RKO (cell line): ENCODE measurements at regions not wholly inside any gene's neighbourhood (a gene's known extent, or its start where the extent isn't known, plus 50 kb on each side); places are given as distances from the start of the nearest gene placed in this dataset.

Experiments
- DNase-seq: peaks from one replicate; pipeline ENCODE4 v3.0.0-alpha.2; 2016; ENCODE audit warnings: low spot score

GRCh38 chr11:109554951-109555350 is 133.0 kb downstream of the C11orf87 start:
- DNase-seq, result no peak

- DNase-seq, result no peak
These were observed 142.3 kb downstream of the C11orf87 start for GRCh38 chr11:109564241-109564640.

- DNase-seq, result no peak
These were observed 160.5 kb downstream of the C11orf87 start for GRCh38 chr11:109582470-109582869.

GRCh38 chr11:109584001-109584972 is 162.3 kb downstream of the C11orf87 start:
- DNase-seq, result no peak

GRCh38 chr11:109586789-109587188 is 164.8 kb downstream of the C11orf87 start:
- no peak for DNase-seq

- DNase-seq, result no peak
These were observed 168.8 kb downstream of the C11orf87 start for GRCh38 chr11:109590782-109591181.

- DNase-seq, result no peak
These were observed 175.3 kb downstream of the C11orf87 start for GRCh38 chr11:109597336-109597735.

GRCh38 chr11:109604481-109605400 is 182.8 kb downstream of the C11orf87 start:
- no peak for DNase-seq

GRCh38 chr11:109606256-109606655 is 184.3 kb downstream of the C11orf87 start:
- no peak for DNase-seq

GRCh38 chr11:109609454-109610185 is 187.6 kb downstream of the C11orf87 start:
- DNase-seq, result no peak

- DNase-seq, result peak; percentile 25
These were observed 190.5 kb downstream of the C11orf87 start for GRCh38 chr11:109612496-109612895.

GRCh38 chr11:109619498-109619897 is 197.5 kb downstream of the C11orf87 start:
- no peak for DNase-seq

GRCh38 chr11:109629734-109630133 is 207.7 kb downstream of the C11orf87 start:
- no peak for DNase-seq

- DNase-seq, result peak; percentile 54
These were observed 219.6 kb downstream of the C11orf87 start for GRCh38 chr11:109641549-109641948.

- no peak for DNase-seq
These were observed 222.2 kb downstream of the C11orf87 start for GRCh38 chr11:109644152-109644551.

- DNase-seq, result no peak
These were observed 226.8 kb downstream of the C11orf87 start for GRCh38 chr11:109648804-109649203.

GRCh38 chr11:109654091-109654490 is 232.1 kb downstream of the C11orf87 start:
- no peak for DNase-seq

GRCh38 chr11:109658190-109658589 is 236.2 kb downstream of the C11orf87 start:
- no peak for DNase-seq

- DNase-seq, result no peak
These were observed 245.7 kb downstream of the C11orf87 start for GRCh38 chr11:109667719-109668118.

- no peak for DNase-seq
These were observed 247.1 kb downstream of the C11orf87 start for GRCh38 chr11:109668973-109669634.

GRCh38 chr11:109677231-109677630 is 255.2 kb downstream of the C11orf87 start:
- DNase-seq, result no peak
